Endothelial cell of umbilical vein (primary cell): ENCODE measurements at regions not wholly inside any gene's neighbourhood (a gene's known extent, or its start where the extent isn't known, plus 50 kb on each side); places are given as distances from the start of the nearest gene placed in this dataset.

Experiments
- BruUV-seq: library from RNA; stranded (reverse); fragments of 400-500 nt; replicated peaks from 2 replicates; lab custom pipeline; 2021; lab: Mats Ljungman, UMichigan
- CTCF ChIA-PET: fragments of 300-600, 350-600 bp; sonication (Branson Sonifier 250); formaldehyde crosslinking; loops from one replicate; lab custom pipeline; 2021; ENCODE audit warnings: antibody characterized with exemption, inconsistent platforms; lab: Charles Lee
- POLR2A ChIA-PET: fragments of 300-600, 350-600 bp; sonication (Branson Sonifier 250); formaldehyde crosslinking; loops from one replicate; lab custom pipeline; 2021; ENCODE audit warnings: antibody characterized with exemption, inconsistent platforms; lab: Charles Lee
- DNase-seq: peaks from one replicate; pipeline ENCODE4 v3.0.0-alpha.2; 2011; ENCODE audit warnings: low read depth, low spot score
- FAIRE-seq: peaks from 2 replicates; lab custom pipeline; 2011; peaks lifted over from hg19 to GRCh38; lab: Jason Lieb, UNC
- H2AFZ ChIP-seq: 2 replicates; pipeline ENCODE4 v1.6.0; 2012; ENCODE audit warnings: low read depth, low read length, control low read depth, inconsistent platforms
- H3K27ac ChIP-seq: 2 replicates; pipeline ENCODE4 v1.5.1; 2011; ENCODE audit warnings: low read depth, mild to moderate bottlenecking, control low read depth, low read length, moderate library complexity; ENCODE audit not compliant: insufficient read depth
- H3K27me3 ChIP-seq, 2 experiments: 2 replicates each; pipeline versions ENCODE4 v1.6.0 to v1.6.1; 2011; ENCODE audit warnings: low read length in 2 of 2, mixed read lengths in 1 of 2; ENCODE audit not compliant: control insufficient read depth in 2 of 2, insufficient read depth in 2 of 2
- H3K36me3 ChIP-seq, 2 experiments: 2 replicates in 1 of 2; 3 replicates in 1 of 2; pipeline ENCODE4 v1.5.1; 2011; ENCODE audit warnings: low read length in 2 of 2, mild to moderate bottlenecking in 1 of 2, moderate library complexity in 1 of 2; ENCODE audit not compliant: control insufficient read depth in 2 of 2, insufficient read depth in 2 of 2; ENCODE audit errors: extremely low read depth in 1 of 2
- H3K4me1 ChIP-seq: 3 replicates; pipeline ENCODE4 v1.5.1; 2011; ENCODE audit warnings: mild to moderate bottlenecking, low read length; ENCODE audit not compliant: control insufficient read depth, insufficient read depth; ENCODE audit errors: extremely low read depth
- H3K4me2 ChIP-seq: 2 replicates; pipeline ENCODE4 v1.6.1; 2011; ENCODE audit warnings: low read length, control low read depth, mixed read lengths; ENCODE audit not compliant: insufficient read depth
- H3K4me3 ChIP-seq, 3 experiments: fragments of 200-600 bp in 1 of 3; sonication (generic), shearing (Covaris generic) in 1 of 3; replicated peaks in 1 of 3; 2 replicates each; pipeline ENCODE4 v1.5.1; 2011 to 2016; ENCODE audit warnings: control low read depth in 3 of 3, low read length in 3 of 3, mild to moderate bottlenecking in 2 of 3, inconsistent platforms in 1 of 3, low read depth in 1 of 3, moderate library complexity in 1 of 3; ENCODE audit not compliant: insufficient read depth in 1 of 3
- H3K79me2 ChIP-seq: 2 replicates; pipeline ENCODE4 v1.6.0; 2012; ENCODE audit warnings: low read length, inconsistent platforms; ENCODE audit not compliant: control insufficient read depth, insufficient read depth
- H3K9ac ChIP-seq: replicated peaks from 2 replicates; pipeline ENCODE3; 2011; ENCODE audit warnings: low read length, control low read depth; ENCODE audit not compliant: insufficient read depth; ENCODE audit errors: extremely low read depth
- H3K9me1 ChIP-seq: replicated peaks from 3 replicates; pipeline ENCODE4 v1.6.0; 2011; ENCODE audit warnings: mild to moderate bottlenecking, low read length; ENCODE audit not compliant: control insufficient read depth, insufficient read depth; ENCODE audit errors: extremely low read depth
- H3K9me3 ChIP-seq: replicated peaks from 2 replicates; pipeline ENCODE4 v1.5.1; 2012; ENCODE audit warnings: low read length, inconsistent platforms; ENCODE audit not compliant: control insufficient read depth, insufficient read depth
- H4K20me1 ChIP-seq: replicated peaks from 2 replicates; pipeline ENCODE3; 2011; ENCODE audit warnings: mild to moderate bottlenecking, low read length; ENCODE audit not compliant: control insufficient read depth, insufficient read depth; ENCODE audit errors: extremely low read depth
- EZH2 ChIP-seq: IDR thresholded peaks from 2 replicates; pipeline ENCODE4 v1.6.1; 2012; ENCODE audit warnings: borderline replicate concordance, low read depth, mild to moderate bottlenecking, moderate library complexity, low read length, inconsistent platforms; ENCODE audit not compliant: severe bottlenecking
- FOS ChIP-seq: IDR thresholded peaks from 2 replicates; pipeline ENCODE4 v1.6.1; 2011; ENCODE audit warnings: mild to moderate bottlenecking, low read length, moderate library complexity, borderline replicate concordance; ENCODE audit not compliant: insufficient read depth
- GATA2 ChIP-seq: IDR thresholded peaks from 2 replicates; pipeline ENCODE4 v1.7.0; 2011; ENCODE audit warnings: low read depth, mild to moderate bottlenecking, moderate library complexity, mixed read lengths, low read length; ENCODE audit not compliant: insufficient read length, insufficient read depth
- JUN ChIP-seq: IDR thresholded peaks from 2 replicates; pipeline ENCODE4 v1.6.1; 2011; ENCODE audit warnings: borderline replicate concordance, low read depth; ENCODE audit not compliant: insufficient read length, insufficient read depth
- MYC ChIP-seq: IDR thresholded peaks from one replicate; pipeline ENCODE4 v1.6.1; 2011; ENCODE audit warnings: mild to moderate bottlenecking, low read depth, low read length
- POLR2A ChIP-seq: IDR thresholded peaks from 2 replicates; pipeline ENCODE4 v1.6.1; 2012; ENCODE audit warnings: low read depth, mild to moderate bottlenecking, control low read depth, low read length
- POLR2AphosphoS5 ChIP-seq: IDR thresholded peaks from 2 replicates; pipeline ENCODE4 v1.6.1; 2012; ENCODE audit warnings: low read depth, mild to moderate bottlenecking, control low read depth, low read length, moderate library complexity; ENCODE audit not compliant: insufficient read depth
- dilution Hi-C: fragments of 300-500 bp; cut with MboI; formaldehyde crosslinking; loops from one replicate; pipeline ENCODE4 v1.15.0; 2019; ENCODE audit warnings: low sequenced_read_pairs; ENCODE audit not compliant: extremely low pct_ligation_motif_present
- intact Hi-C: fragments of 100-400 bp; cut with micrococcal nuclease; formaldehyde crosslinking; loops from one replicate; pipeline ENCODE4 v1.10.0; 2022
- TF ChIP-seq, protein P1 (sequence below), 2 donors: IDR thresholded peaks; 1 replicate in 1 of 2; 2 replicates in 1 of 2; pipeline ENCODE4 v1.5.1; 2011; ENCODE audit warnings: low read length in 2 of 2, mild to moderate bottlenecking in 2 of 2, moderate library complexity in 2 of 2, control low read depth in 1 of 2, inconsistent platforms in 1 of 2, low read depth in 1 of 2; ENCODE audit not compliant: insufficient read depth in 1 of 2; ENCODE audit errors: extremely low read depth in 1 of 2
- TF ChIP-seq, protein P2 (sequence below): IDR thresholded peaks from 2 replicates; pipeline ENCODE4 v1.6.1; 2011; ENCODE audit not compliant: insufficient read depth, insufficient read length

DNA sequence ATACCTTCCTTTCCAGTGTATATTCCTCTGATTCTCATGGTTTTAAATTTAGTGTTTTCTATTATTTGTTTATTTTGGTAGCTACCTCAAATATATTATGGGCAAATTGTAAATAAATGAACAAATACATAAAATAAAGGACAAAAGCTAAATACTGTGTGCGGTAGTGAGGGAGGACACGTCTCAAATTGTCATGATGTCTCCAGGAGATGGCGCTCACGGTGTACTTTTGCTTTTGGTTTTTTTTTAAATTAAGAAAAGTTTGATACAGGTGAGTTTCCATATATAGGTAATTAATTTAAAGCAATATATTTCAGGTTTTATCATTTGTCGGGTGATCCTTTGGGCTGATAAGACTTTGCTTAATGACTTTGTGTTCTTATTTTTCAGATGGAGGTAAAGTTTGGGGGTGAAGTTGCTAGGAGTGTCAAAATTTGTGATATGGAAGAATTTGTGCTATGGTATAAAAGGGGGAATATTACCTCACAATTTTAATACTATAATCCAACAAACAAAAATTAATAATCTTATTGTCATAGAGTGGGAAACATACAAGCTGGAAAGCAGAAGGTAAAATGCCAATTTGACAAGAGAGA is 68.4 kb upstream of the TMEM229A start:
- Histone ChIP-seq H3K9ac (no peak overlapping the region), H3K27me3 (no peaks in the 10 kb centered on the region), H3K4me3 (no peak overlapping the region), H2AFZ (no peak overlapping the region), H3K79me2 (no peaks in the 10 kb centered on the region), H3K4me2 (no peak overlapping the region), H3K4me1 (no peaks in the 10 kb centered on the region), H3K27ac (no peak overlapping the region), H4K20me1 (no peaks in the 10 kb centered on the region), H3K9me1 (no peaks in the 10 kb centered on the region), H3K9me3 (no peaks in the 10 kb centered on the region), H3K36me3 (no peaks in the 10 kb centered on the region)
- intact Hi-C loops (loop anchor here (1.0 to 5.0 kb wide), 4 partner anchors 52 to 755 kb away; no protein-coding TSS in a partner anchor), dilution Hi-C loops (no loop called here)
- CTCF ChIA-PET: interaction anchor here (0.5 to 5.0 kb wide), 58 partner anchors 8 to 1570 kb away, joined by 3 to 217 read pairs (median 4); partner anchors contain the start of genes GPR37, NDUFA5 and TMEM229A
- FAIRE-seq: peak; percentile 72
- peak; percentile 44 for DNase-seq
- POLR2A ChIA-PET: no interaction called here
- no TSS peak for BruUV-seq
- TF ChIP-seq GATA2: no peak
- TF ChIP-seq, protein P1, sequence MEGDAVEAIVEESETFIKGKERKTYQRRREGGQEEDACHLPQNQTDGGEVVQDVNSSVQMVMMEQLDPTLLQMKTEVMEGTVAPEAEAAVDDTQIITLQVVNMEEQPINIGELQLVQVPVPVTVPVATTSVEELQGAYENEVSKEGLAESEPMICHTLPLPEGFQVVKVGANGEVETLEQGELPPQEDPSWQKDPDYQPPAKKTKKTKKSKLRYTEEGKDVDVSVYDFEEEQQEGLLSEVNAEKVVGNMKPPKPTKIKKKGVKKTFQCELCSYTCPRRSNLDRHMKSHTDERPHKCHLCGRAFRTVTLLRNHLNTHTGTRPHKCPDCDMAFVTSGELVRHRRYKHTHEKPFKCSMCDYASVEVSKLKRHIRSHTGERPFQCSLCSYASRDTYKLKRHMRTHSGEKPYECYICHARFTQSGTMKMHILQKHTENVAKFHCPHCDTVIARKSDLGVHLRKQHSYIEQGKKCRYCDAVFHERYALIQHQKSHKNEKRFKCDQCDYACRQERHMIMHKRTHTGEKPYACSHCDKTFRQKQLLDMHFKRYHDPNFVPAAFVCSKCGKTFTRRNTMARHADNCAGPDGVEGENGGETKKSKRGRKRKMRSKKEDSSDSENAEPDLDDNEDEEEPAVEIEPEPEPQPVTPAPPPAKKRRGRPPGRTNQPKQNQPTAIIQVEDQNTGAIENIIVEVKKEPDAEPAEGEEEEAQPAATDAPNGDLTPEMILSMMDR (IDR thresholded peaks at IDR 0.05; ENCODE audit: extremely low read depth in 1 of 2, insufficient read depth in 1 of 2, low read depth in 1 of 2, low read length in 2 of 2): peak; percentile 43 to 57

DNA sequence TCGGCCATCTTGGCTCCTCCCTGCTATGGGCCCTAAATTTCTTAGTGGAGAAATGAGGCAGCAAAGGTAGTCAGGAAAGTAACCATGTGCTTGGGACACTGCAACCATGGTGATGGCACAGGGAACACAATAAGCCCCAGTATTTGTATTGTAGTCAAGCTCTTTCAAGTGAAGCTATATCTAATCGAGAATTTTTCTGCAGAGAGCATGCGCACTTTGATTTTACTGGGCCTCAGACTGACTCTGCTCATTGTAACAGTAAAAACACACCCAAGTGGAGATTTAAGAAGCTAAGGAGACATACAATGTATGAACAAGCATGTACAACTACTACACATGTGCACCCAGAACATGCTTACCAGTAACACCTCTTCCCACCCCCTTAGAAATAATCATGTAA is 67.3 kb upstream of the TMEM229A start:
- dilution Hi-C loops: no loop called here
- no peaks in the 10 kb centered on the region for H3K4me1 ChIP-seq
- intact Hi-C loops: loop anchor here (5.0 kb wide), 1 partner anchor 742 kb away; no protein-coding TSS in a partner anchor
- H3K9ac ChIP-seq: no peak overlapping the region
- H2AFZ ChIP-seq: no peak overlapping the region
- no peak for FAIRE-seq
- no TSS peak for BruUV-seq
- ChIA-PET POLR2A (no interaction called here), CTCF (interaction anchor here (0.9 to 5.0 kb wide), 30 partner anchors 9 to 960 kb away, joined by 3 to 217 read pairs (median 6); partner anchors contain the start of genes GPR37 and TMEM229A)
- H3K9me1 ChIP-seq: no peaks in the 10 kb centered on the region
- no peaks in the 10 kb centered on the region for H4K20me1 ChIP-seq
- TF ChIP-seq EZH2 (no peak), GATA2 (no peak), MYC (no peak), POLR2AphosphoS5 (no peak), POLR2A (no peak), FOS (no peak), JUN (no peak)
- TF ChIP-seq, protein P2, sequence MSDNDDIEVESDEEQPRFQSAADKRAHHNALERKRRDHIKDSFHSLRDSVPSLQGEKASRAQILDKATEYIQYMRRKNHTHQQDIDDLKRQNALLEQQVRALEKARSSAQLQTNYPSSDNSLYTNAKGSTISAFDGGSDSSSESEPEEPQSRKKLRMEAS: no peak
- TF ChIP-seq, protein P1 (IDR thresholded peaks at IDR 0.05; ENCODE audit: extremely low read depth in 1 of 2, insufficient read depth in 1 of 2, low read depth in 1 of 2, low read length in 2 of 2): no peak
- no peaks in the 10 kb centered on the region for H3K9me3 ChIP-seq
- H3K27ac ChIP-seq: no peak overlapping the region
- H3K27me3 ChIP-seq: no peaks in the 10 kb centered on the region
- no peak overlapping the region for H3K4me3 ChIP-seq
- H3K36me3 ChIP-seq: no peaks in the 10 kb centered on the region
- DNase-seq: no peak
- no peak overlapping the region for H3K4me2 ChIP-seq
- no peaks in the 10 kb centered on the region for H3K79me2 ChIP-seq
